ENCODE measurements at regions not wholly inside any gene's neighbourhood (a gene's known extent, or its start where the extent isn't known, plus 50 kb on each side); places are given as distances from the start of the nearest gene placed in this dataset.

DNA sequence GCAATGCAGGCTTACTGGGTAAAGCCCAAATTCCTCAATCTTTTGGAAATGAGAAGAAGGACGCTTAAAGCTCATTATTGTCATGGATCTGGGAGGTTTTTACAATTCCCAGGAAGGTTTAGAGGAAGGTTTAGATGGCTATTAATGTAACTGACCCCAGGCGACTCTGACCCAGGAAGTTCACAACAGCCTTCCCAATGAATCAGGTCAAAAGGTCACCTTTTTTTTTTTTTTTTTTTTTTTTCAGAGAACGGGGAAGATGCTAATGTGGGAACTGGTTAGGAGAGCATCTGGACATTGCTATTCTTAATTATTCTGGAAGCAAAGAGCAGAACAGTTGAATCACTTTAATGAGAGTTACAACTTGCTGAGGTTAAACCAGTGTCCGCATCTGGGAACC is 149.9 kb upstream of the ITGB1 start:
- H3K18ac ChIP-seq (ENCODE audit: low read depth in 1 of 2, low read length in 2 of 2) = no peak overlapping the region
- no peak for DNase-seq
- no peaks in the 10 kb centered on the region for H3K27me3 ChIP-seq (ENCODE audit: control insufficient read depth in 1 of 2, insufficient read depth in 1 of 2, low read length in 2 of 2)
- no peaks in the 10 kb centered on the region for H3K36me3 ChIP-seq (ENCODE audit: control insufficient read depth in 1 of 2, insufficient read depth in 2 of 2, low read depth in 1 of 2, low read length in 2 of 2)
- H3K4me1 ChIP-seq (ENCODE audit: control insufficient read depth, insufficient read depth, low read depth, low read length) = peaks cover 6% of the 10 kb centered on the region
- no peak overlapping the region for H2BK5ac ChIP-seq (ENCODE audit: low read depth, low read length, poor library complexity, severe bottlenecking)
- no peak overlapping the region for H3K23ac ChIP-seq (ENCODE audit: low read length in 2 of 2)
- 38% methylated on average over 4 of the region's 4 CpGs for WGBS
- no peak overlapping the region for H2BK120ac ChIP-seq (ENCODE audit: low read depth, low read length)
- H3K79me1 ChIP-seq (replicated peaks; ENCODE audit: low read length, poor library complexity, severe bottlenecking) = no peaks in the 10 kb centered on the region
- H2BK15ac ChIP-seq (ENCODE audit: low read depth, poor library complexity, severe bottlenecking) = no peak overlapping the region
- H3K4me3 ChIP-seq (ENCODE audit: insufficient read depth in 1 of 2, low read depth in 1 of 2, low read length in 2 of 2) = no peak overlapping the region
- H3K4me2 ChIP-seq (ENCODE audit: low read length, poor library complexity, severe bottlenecking) = no peak overlapping the region
- H3K9me3 ChIP-seq (ENCODE audit: control insufficient read depth, low read length) = no peaks in the 10 kb centered on the region
- no peak overlapping the region for H3K9ac ChIP-seq (ENCODE audit: low read length)
- H2AFZ ChIP-seq (ENCODE audit: low read depth, low read length) = no peak overlapping the region
- no peak overlapping the region for H2BK12ac ChIP-seq (ENCODE audit: low read length in 2 of 2)
- no peak overlapping the region for H4K8ac ChIP-seq (ENCODE audit: low read length)
- no peak overlapping the region for H3K4ac ChIP-seq (ENCODE audit: low read depth in 1 of 2, low read length in 2 of 2)
- no peak overlapping the region for H3K14ac ChIP-seq (ENCODE audit: low read length in 2 of 2)
- no peak overlapping the region for H3K27ac ChIP-seq (ENCODE audit: low read length, poor library complexity, severe bottlenecking)
- no peak overlapping the region for H4K91ac ChIP-seq (ENCODE audit: low read length)
- H2AK5ac ChIP-seq (ENCODE audit: low read length, severe bottlenecking) = no peak overlapping the region

DNA sequence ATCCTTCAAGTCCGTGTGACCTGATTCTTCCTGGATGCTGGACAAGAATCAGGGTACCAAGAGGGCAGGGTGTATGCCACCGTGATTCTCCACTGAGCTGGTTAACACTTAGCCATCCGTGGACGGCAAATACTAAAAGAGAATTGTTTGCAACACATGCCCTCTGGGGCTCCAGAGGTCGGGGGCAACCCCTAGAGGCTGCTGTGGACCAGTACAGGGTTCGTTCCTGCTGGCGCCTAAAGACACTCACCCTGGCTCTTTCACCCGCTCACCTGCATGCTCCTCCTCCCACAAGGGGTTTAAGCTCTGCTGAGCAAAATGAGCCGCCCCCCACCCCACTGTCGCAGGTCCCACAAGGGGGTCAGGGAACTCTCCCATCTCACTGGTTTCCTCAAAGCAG is 148.7 kb upstream of the ITGB1 start:
- Histone ChIP-seq H3K4ac (ENCODE audit: low read depth in 1 of 2, low read length in 2 of 2) (no peak overlapping the region), H3K4me3 (ENCODE audit: insufficient read depth in 1 of 2, low read depth in 1 of 2, low read length in 2 of 2) (no peak overlapping the region), H3K9ac (ENCODE audit: low read length) (no peak overlapping the region), H4K91ac (ENCODE audit: low read length) (no peak overlapping the region), H2AFZ (ENCODE audit: low read depth, low read length) (no peak overlapping the region), H2BK5ac (ENCODE audit: low read depth, low read length, poor library complexity, severe bottlenecking) (no peak overlapping the region), H3K4me2 (ENCODE audit: low read length, poor library complexity, severe bottlenecking) (no peak overlapping the region), H4K8ac (ENCODE audit: low read length) (no peak overlapping the region), H2BK120ac (ENCODE audit: low read depth, low read length) (no peak overlapping the region), H3K23ac (ENCODE audit: low read length in 2 of 2) (no peak overlapping the region), H3K18ac (ENCODE audit: low read depth in 1 of 2, low read length in 2 of 2) (no peak overlapping the region), H3K9me3 (ENCODE audit: control insufficient read depth, low read length) (no peaks in the 10 kb centered on the region), H3K79me1 (replicated peaks; ENCODE audit: low read length, poor library complexity, severe bottlenecking) (no peaks in the 10 kb centered on the region), H3K36me3 (ENCODE audit: control insufficient read depth in 1 of 2, insufficient read depth in 2 of 2, low read depth in 1 of 2, low read length in 2 of 2) (no peaks in the 10 kb centered on the region), H3K4me1 (ENCODE audit: control insufficient read depth, insufficient read depth, low read depth, low read length) (peaks cover 6% of the 10 kb centered on the region), H2BK15ac (ENCODE audit: low read depth, poor library complexity, severe bottlenecking) (no peak overlapping the region), H3K27ac (ENCODE audit: low read length, poor library complexity, severe bottlenecking) (no peak overlapping the region), H2AK5ac (ENCODE audit: low read length, severe bottlenecking) (peak overlapping the region; percentile 35), H2BK12ac (ENCODE audit: low read length in 2 of 2) (no peak overlapping the region), H3K27me3 (ENCODE audit: control insufficient read depth in 1 of 2, insufficient read depth in 1 of 2, low read length in 2 of 2) (no peaks in the 10 kb centered on the region), H3K14ac (ENCODE audit: low read length in 2 of 2) (no peak overlapping the region)
- WGBS = 72% methylated on average over 10 of the region's 10 CpGs
- DNase-seq = no peak

DNA sequence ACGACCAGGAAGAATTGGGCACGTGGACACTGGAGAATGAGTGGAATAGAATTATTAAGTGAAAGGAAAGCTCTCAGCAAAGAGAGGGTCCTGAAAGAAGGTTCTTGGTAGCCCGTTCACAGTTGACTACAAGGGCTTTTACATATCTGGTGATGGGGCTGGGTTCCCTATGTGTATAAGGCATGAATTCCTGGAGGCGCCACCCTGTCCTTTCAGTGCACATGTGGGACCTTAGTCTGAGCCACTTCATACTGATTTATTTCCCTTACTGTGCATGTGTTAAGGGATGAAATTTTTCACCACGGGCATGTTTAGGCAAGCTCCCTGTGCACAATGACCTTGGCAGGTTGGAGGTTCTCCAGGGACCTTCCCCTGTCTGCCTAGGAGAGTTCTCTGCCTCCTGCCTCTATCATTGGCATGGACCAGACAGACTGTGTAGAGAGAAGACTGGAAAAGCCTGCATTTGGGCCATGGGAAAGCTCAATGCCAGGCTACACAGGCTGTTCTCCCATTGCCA is 145.9 kb upstream of the ITGB1 start:
- no peak overlapping the region for H2BK12ac ChIP-seq (ENCODE audit: low read length in 2 of 2)
- no peaks in the 10 kb centered on the region for H3K27me3 ChIP-seq (ENCODE audit: control insufficient read depth in 1 of 2, insufficient read depth in 1 of 2, low read length in 2 of 2)
- H3K4me3 ChIP-seq (ENCODE audit: insufficient read depth in 1 of 2, low read depth in 1 of 2, low read length in 2 of 2) = no peak overlapping the region
- no peaks in the 10 kb centered on the region for H3K36me3 ChIP-seq (ENCODE audit: control insufficient read depth in 1 of 2, insufficient read depth in 2 of 2, low read depth in 1 of 2, low read length in 2 of 2)
- H3K4ac ChIP-seq (ENCODE audit: low read depth in 1 of 2, low read length in 2 of 2) = no peak overlapping the region
- H3K79me1 ChIP-seq (replicated peaks; ENCODE audit: low read length, poor library complexity, severe bottlenecking) = no peaks in the 10 kb centered on the region
- WGBS = 91% methylated on average over 5 of the region's 5 CpGs
- H3K4me1 ChIP-seq (ENCODE audit: control insufficient read depth, insufficient read depth, low read depth, low read length) = peaks cover 4% of the 10 kb centered on the region
- H2AFZ ChIP-seq (ENCODE audit: low read depth, low read length) = no peak overlapping the region
- no peak overlapping the region for H3K14ac ChIP-seq (ENCODE audit: low read length in 2 of 2)
- H3K9me3 ChIP-seq (ENCODE audit: control insufficient read depth, low read length) = no peaks in the 10 kb centered on the region
- H2BK5ac ChIP-seq (ENCODE audit: low read depth, low read length, poor library complexity, severe bottlenecking) = no peak overlapping the region
- H4K91ac ChIP-seq (ENCODE audit: low read length) = no peak overlapping the region
- no peak overlapping the region for H3K9ac ChIP-seq (ENCODE audit: low read length)
- H2AK5ac ChIP-seq (ENCODE audit: low read length, severe bottlenecking) = peak overlapping the region; percentile 83
- H3K18ac ChIP-seq (ENCODE audit: low read depth in 1 of 2, low read length in 2 of 2) = no peak overlapping the region
- no peak overlapping the region for H3K4me2 ChIP-seq (ENCODE audit: low read length, poor library complexity, severe bottlenecking)
- no peak overlapping the region for H4K8ac ChIP-seq (ENCODE audit: low read length)
- no peak overlapping the region for H2BK15ac ChIP-seq (ENCODE audit: low read depth, poor library complexity, severe bottlenecking)
- no peak overlapping the region for H3K27ac ChIP-seq (ENCODE audit: low read length, poor library complexity, severe bottlenecking)
- no peak overlapping the region for H2BK120ac ChIP-seq (ENCODE audit: low read depth, low read length)
- no peak overlapping the region for H3K23ac ChIP-seq (ENCODE audit: low read length in 2 of 2)
- DNase-seq = no peak

DNA sequence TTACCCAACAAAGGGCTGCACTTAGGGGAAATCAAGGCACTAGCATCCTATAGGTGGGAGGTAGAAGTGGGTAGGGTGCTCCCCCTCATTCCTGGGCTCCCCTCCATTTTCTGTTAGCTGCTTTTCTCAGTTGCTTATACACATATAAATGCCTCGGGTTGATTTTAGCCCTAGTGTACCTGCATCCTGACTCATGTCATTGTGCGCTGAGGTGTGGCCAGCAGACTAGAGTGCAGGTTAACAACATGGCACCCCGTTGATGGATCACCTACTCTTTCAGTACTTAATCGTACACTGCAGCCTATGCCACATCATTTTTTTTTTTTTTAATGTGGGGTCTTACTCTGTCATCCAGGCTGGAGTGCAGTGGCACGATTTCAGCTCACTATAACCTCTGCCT is 144.0 kb upstream of the ITGB1 start:
- Histone ChIP-seq H2BK12ac (ENCODE audit: low read length in 2 of 2) (no peak overlapping the region), H3K9me3 (ENCODE audit: control insufficient read depth, low read length) (no peaks in the 10 kb centered on the region), H3K9ac (ENCODE audit: low read length) (no peak overlapping the region), H2AK5ac (ENCODE audit: low read length, severe bottlenecking) (peak overlapping the region; percentile 32), H3K27me3 (ENCODE audit: control insufficient read depth in 1 of 2, insufficient read depth in 1 of 2, low read length in 2 of 2) (no peaks in the 10 kb centered on the region), H3K23ac (ENCODE audit: low read length in 2 of 2) (no peak overlapping the region), H3K79me1 (replicated peaks; ENCODE audit: low read length, poor library complexity, severe bottlenecking) (no peaks in the 10 kb centered on the region), H2AFZ (ENCODE audit: low read depth, low read length) (no peak overlapping the region), H3K27ac (ENCODE audit: low read length, poor library complexity, severe bottlenecking) (no peak overlapping the region), H3K4me3 (ENCODE audit: insufficient read depth in 1 of 2, low read depth in 1 of 2, low read length in 2 of 2) (no peak overlapping the region), H3K36me3 (ENCODE audit: control insufficient read depth in 1 of 2, insufficient read depth in 2 of 2, low read depth in 1 of 2, low read length in 2 of 2) (no peaks in the 10 kb centered on the region), H2BK15ac (ENCODE audit: low read depth, poor library complexity, severe bottlenecking) (no peak overlapping the region), H3K4me1 (ENCODE audit: control insufficient read depth, insufficient read depth, low read depth, low read length) (peaks cover 4% of the 10 kb centered on the region), H2BK120ac (ENCODE audit: low read depth, low read length) (no peak overlapping the region), H3K4ac (ENCODE audit: low read depth in 1 of 2, low read length in 2 of 2) (no peak overlapping the region), H4K8ac (ENCODE audit: low read length) (no peak overlapping the region), H3K14ac (ENCODE audit: low read length in 2 of 2) (no peak overlapping the region), H3K18ac (ENCODE audit: low read depth in 1 of 2, low read length in 2 of 2) (no peak overlapping the region), H3K4me2 (ENCODE audit: low read length, poor library complexity, severe bottlenecking) (no peak overlapping the region), H4K91ac (ENCODE audit: low read length) (no peak overlapping the region), H2BK5ac (ENCODE audit: low read depth, low read length, poor library complexity, severe bottlenecking) (no peak overlapping the region)
- DNase-seq = no peak
- 95% methylated on average over 5 of the region's 5 CpGs for WGBS

Data from mesenchymal stem cell (in vitro differentiated cells and primary cell).